ENCODE measurements at regions not wholly inside any gene's neighbourhood (a gene's known extent, or its start where the extent isn't known, plus 50 kb on each side); places are given as distances from the start of the nearest gene placed in this dataset.

- TF ChIP-seq CTCF (IDR thresholded peaks at IDR 0.05; ENCODE audit: borderline replicate concordance, extremely low read depth, low read length, poor library complexity, severe bottlenecking) (no peak), EZH2 (IDR thresholded peaks at IDR 0.05; ENCODE audit: borderline replicate concordance, low read depth, low read length, severe bottlenecking) (no peak)
These were observed 141.8 kb upstream of the PTPN1 start for GRCh38 chr20:50368386-50368785.

All from DND-41 (cell line).